Vagina (tissue), 2 donors: ENCODE measurements at regions not wholly inside any gene's neighbourhood (a gene's known extent, or its start where the extent isn't known, plus 50 kb on each side); places are given as distances from the start of the nearest gene placed in this dataset.

Experiments
- CTCF ChIP-seq, 3 experiments: fragments of 450-650 bp in 2 of 3; fragments of 200-600 bp in 1 of 3; sonication (generic) in 1 of 3; IDR thresholded peaks; one replicate each; pipeline ENCODE4 v1.5.1; 2017 to 2019; ENCODE audit warnings: antibody characterized with exemption in 3 of 3, mild to moderate bottlenecking in 2 of 3, moderate library complexity in 2 of 3
- POLR2A ChIP-seq, 2 donors: fragments of 450-650 bp; IDR thresholded peaks; one replicate each; pipeline ENCODE4 v1.6.1; 2017; ENCODE audit warnings: antibody characterized with exemption in 2 of 2, mild to moderate bottlenecking in 2 of 2, moderate library complexity in 2 of 2

GRCh38 chr3:34972481-34972880, 666.8 kb upstream of the ARPP21 start:
- TF ChIP-seq POLR2A (IDR thresholded peaks at IDR 0.05) (no peak), CTCF (IDR thresholded peaks at IDR 0.05) (no peak)
